GM23248 (cell line): ENCODE measurements at regions not wholly inside any gene's neighbourhood (a gene's known extent, or its start where the extent isn't known, plus 50 kb on each side); places are given as distances from the start of the nearest gene placed in this dataset.

Experiments used
- EZH2 ChIP-seq: fragments of 200-600 bp; sonication (generic); IDR thresholded peaks from 2 replicates; pipeline ENCODE4 v1.6.1; 2018; ENCODE audit warnings: antibody characterized with exemption, mild to moderate bottlenecking; ENCODE audit not compliant: insufficient read depth, poor library complexity, severe bottlenecking
- EZH2phosphoT487 ChIP-seq: fragments of 200-600 bp; sonication (generic); IDR thresholded peaks from 2 replicates; pipeline ENCODE4 v1.6.1; 2018; ENCODE audit warnings: antibody characterized with exemption, moderate library complexity, mild to moderate bottlenecking, low read depth; ENCODE audit not compliant: insufficient read depth

DNA sequence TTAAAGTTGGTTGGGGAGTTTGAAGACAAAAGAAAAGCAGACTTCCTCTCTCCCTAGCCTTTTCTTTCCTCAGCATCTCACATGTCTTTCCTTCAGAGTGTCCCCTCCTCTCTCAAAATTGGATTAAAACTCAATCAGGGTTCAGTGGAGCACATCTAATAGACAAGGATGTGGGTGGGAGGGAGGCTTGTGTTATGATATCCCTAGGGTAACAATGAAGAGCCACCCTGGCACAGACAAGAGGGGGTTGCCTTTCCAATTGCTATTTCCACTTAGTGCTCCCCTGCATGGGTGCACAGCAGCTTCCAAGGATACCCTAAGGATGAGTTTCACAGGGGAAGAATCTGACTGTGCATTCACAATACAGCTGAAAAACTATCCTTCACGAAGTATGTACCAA, 585.2 kb upstream of the C9orf72 start:
- TF ChIP-seq EZH2 (no peak), EZH2phosphoT487 (no peak)
